ENCODE measurements at regions not wholly inside any gene's neighbourhood (a gene's known extent, or its start where the extent isn't known, plus 50 kb on each side); places are given as distances from the start of the nearest gene placed in this dataset.
A peak's percentile ranks its signal among the peaks of the same experiment; 100 is the strongest.

DNA sequence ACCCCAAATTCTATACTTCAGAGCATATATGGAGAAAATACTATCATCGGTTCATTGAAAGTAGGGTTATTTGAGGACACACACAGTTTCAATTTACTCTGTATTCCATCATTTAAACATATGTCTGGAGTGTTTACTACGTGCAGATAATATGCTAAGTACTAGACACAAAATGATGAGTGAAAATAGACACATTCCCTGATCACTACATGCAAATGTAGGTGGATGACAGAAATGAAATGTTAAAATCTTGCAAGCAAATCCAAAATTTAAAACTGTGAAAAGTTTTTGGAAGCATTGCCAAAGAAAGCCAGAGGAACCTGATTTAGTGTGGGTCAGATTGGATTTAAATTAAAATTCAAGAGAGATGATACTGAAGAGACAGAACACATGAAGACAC, 1106.6 kb downstream of the CBLN2 start:
- Histone ChIP-seq H3K36me3 (no peaks in the 10 kb centered on the region), H3K4me3 (no peak overlapping the region), H3K27me3 (no peaks in the 10 kb centered on the region), H3K9me3 (no peaks in the 10 kb centered on the region), H3K27ac (no peak overlapping the region), H3K4me1 (no peaks in the 10 kb centered on the region)
- TF ChIP-seq, protein P1, sequence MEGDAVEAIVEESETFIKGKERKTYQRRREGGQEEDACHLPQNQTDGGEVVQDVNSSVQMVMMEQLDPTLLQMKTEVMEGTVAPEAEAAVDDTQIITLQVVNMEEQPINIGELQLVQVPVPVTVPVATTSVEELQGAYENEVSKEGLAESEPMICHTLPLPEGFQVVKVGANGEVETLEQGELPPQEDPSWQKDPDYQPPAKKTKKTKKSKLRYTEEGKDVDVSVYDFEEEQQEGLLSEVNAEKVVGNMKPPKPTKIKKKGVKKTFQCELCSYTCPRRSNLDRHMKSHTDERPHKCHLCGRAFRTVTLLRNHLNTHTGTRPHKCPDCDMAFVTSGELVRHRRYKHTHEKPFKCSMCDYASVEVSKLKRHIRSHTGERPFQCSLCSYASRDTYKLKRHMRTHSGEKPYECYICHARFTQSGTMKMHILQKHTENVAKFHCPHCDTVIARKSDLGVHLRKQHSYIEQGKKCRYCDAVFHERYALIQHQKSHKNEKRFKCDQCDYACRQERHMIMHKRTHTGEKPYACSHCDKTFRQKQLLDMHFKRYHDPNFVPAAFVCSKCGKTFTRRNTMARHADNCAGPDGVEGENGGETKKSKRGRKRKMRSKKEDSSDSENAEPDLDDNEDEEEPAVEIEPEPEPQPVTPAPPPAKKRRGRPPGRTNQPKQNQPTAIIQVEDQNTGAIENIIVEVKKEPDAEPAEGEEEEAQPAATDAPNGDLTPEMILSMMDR (IDR thresholded peaks at IDR 0.05) = no peak
- TF ChIP-seq POLR2A (IDR thresholded peaks at IDR 0.05) (no peak), EP300 (IDR thresholded peaks at IDR 0.05) (no peak)
- 86 to 88% methylated on average over 2 of the region's 2 CpGs for WGBS, 2 donors
- no peak for DNase-seq (ENCODE audit: low spot score in 2 of 2)

DNA sequence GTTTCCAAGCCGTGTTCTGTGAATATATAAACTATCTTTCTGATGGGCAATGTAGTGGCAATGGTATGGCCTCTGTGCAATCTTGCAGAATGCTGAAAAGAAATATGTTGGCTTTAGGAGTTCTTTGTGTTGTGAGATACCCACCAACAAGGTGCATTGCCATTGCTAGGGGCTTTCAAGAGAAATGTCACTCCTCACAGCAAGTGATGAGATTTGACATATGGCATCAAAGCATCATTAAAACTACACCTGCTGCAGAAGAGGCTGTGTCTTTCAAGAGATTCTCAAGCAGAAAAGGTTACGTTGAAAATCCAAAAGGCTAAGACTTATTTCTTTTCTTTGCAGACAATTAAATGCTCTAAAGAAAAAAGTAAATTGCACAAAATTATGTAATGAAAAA, 1110.8 kb downstream of the CBLN2 start:
- no peaks in the 10 kb centered on the region for H3K27me3 ChIP-seq
- no peaks in the 10 kb centered on the region for H3K9me3 ChIP-seq
- H3K27ac ChIP-seq = no peak overlapping the region
- H3K4me3 ChIP-seq = no peak overlapping the region
- TF ChIP-seq EP300 (IDR thresholded peaks at IDR 0.05) (no peak), POLR2A (IDR thresholded peaks at IDR 0.05) (no peak)
- TF ChIP-seq, protein P1 (IDR thresholded peaks at IDR 0.05) = no peak
- 83 to 92% methylated on average over 2 of the region's 2 CpGs for WGBS, 2 donors
- H3K36me3 ChIP-seq = no peaks in the 10 kb centered on the region
- no peaks in the 10 kb centered on the region for H3K4me1 ChIP-seq
- DNase-seq (ENCODE audit: low spot score in 2 of 2) = no peak

DNA sequence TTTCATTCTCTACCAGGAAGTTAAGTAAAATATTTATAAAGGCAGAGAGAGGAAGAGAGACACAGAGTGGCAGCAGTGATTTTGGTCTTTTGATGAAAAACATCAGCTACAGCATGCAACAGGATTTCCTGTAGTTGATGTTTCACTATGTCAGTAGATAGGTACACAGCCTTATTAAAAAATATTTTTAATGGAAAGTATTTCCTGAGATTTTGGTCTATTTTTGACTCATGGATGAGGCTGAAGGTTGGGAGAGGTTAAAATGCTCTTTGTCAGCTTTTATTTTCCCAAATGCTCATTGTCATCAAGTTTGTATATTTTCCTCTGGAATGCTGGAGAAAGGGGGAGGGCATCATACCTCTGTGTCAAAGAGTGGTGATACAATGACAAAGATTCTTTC, 1112.5 kb downstream of the CBLN2 start:
- DNase-seq (ENCODE audit: low spot score in 2 of 2) = no peak
- Histone ChIP-seq H3K4me1 (no peaks in the 10 kb centered on the region), H3K27me3 (no peaks in the 10 kb centered on the region), H3K27ac (no peak overlapping the region), H3K36me3 (no peaks in the 10 kb centered on the region), H3K4me3 (no peak overlapping the region), H3K9me3 (no peaks in the 10 kb centered on the region)
- TF ChIP-seq EP300 (IDR thresholded peaks at IDR 0.05) = no peak
- TF ChIP-seq, protein P1 (IDR thresholded peaks at IDR 0.05) = no peak
- no peak for TF ChIP-seq POLR2A (IDR thresholded peaks at IDR 0.05)

DNA sequence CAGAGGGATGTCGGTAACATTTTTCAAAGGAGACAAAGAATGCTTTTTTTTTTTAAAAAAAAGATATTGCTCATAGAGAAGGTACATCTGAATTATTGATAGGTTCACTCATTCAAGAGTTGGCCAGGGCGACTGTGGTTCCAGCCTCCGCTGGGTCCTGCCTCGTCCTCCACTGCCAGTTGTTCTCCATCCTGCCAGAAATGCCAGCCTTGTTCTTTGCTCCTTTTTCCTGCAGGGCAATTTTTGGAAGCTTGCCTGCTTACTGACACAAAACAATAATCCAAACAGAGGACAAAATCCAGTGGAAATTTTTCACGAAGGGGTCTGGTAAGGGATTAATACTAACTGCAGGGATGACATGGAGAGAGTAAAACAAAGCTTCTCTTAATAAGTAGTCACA, 1113.0 kb downstream of the CBLN2 start:
- Histone ChIP-seq H3K4me1 (no peaks in the 10 kb centered on the region), H3K27ac (peak overlapping the region in 1 of 4 donors; percentile 38), H3K9me3 (no peaks in the 10 kb centered on the region), H3K4me3 (no peak overlapping the region), H3K36me3 (no peaks in the 10 kb centered on the region), H3K27me3 (no peaks in the 10 kb centered on the region)
- WGBS, 2 donors = 36 to 42% methylated on average over 5 of the region's 5 CpGs
- no peak for TF ChIP-seq EP300 (IDR thresholded peaks at IDR 0.05)
- TF ChIP-seq POLR2A (IDR thresholded peaks at IDR 0.05) = no peak
- TF ChIP-seq, protein P1 (IDR thresholded peaks at IDR 0.05) = no peak
- no peak for DNase-seq (ENCODE audit: low spot score in 2 of 2)

DNA sequence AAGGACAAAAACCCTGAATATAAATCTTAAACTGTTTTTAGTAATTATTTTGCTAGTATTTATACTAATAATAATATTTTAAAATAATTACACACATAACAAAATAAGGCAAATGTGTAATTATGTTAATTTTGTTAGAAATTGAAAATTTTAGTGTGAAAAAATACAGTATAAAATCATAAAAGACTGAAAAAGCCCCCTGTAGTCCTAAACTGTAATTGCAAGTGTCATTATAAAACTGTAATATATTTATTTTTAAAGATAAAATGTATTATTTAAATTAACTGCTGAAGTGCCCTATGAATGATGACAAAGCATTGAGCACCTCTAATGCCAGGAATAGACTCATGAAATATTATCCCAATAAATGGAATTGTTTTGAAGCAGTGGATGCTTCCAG, 1117.7 kb downstream of the CBLN2 start:
- no peak for DNase-seq (ENCODE audit: low spot score in 2 of 2)
- H3K27ac ChIP-seq = no peak overlapping the region
- TF ChIP-seq POLR2A (IDR thresholded peaks at IDR 0.05) = no peak
- TF ChIP-seq, protein P1 (IDR thresholded peaks at IDR 0.05) = peak in 1 of 5 experiments; percentile 15
- no peaks in the 10 kb centered on the region for H3K4me1 ChIP-seq
- no peaks in the 10 kb centered on the region for H3K27me3 ChIP-seq
- H3K9me3 ChIP-seq = peaks cover 0 to 9% (median 0%) of the 10 kb centered on the region in 4 donors
- no peak overlapping the region for H3K4me3 ChIP-seq
- no peaks in the 10 kb centered on the region for H3K36me3 ChIP-seq

Data from tibial nerve (tissue), 4 donors.